ENCODE measurements at regions not wholly inside any gene's neighbourhood (a gene's known extent, or its start where the extent isn't known, plus 50 kb on each side); places are given as distances from the start of the nearest gene placed in this dataset.

- no peak for DNase-seq
- Mint-ChIP-seq H3K4me3 (no peak overlapping the region), H3K36me3 (ENCODE audit: low read depth) (no peaks in the 10 kb centered on the region), H3K4me1 (no peaks in the 10 kb centered on the region), H3K9me3 (no peaks in the 10 kb centered on the region), H3K27ac (no peak overlapping the region), H3K27me3 (no peaks in the 10 kb centered on the region)
- POLR2A ChIA-PET, result no interaction called here
- CTCF ChIA-PET, result interaction anchor here (0.5 to 1.5 kb wide), 2 partner anchors 22 to 810 kb away, joined by 3 to 4 read pairs; no protein-coding TSS in a partner anchor
These were observed 88.4 kb upstream of the PROX1 start for GRCh38 chr1:213899413-213899812.

DNA sequence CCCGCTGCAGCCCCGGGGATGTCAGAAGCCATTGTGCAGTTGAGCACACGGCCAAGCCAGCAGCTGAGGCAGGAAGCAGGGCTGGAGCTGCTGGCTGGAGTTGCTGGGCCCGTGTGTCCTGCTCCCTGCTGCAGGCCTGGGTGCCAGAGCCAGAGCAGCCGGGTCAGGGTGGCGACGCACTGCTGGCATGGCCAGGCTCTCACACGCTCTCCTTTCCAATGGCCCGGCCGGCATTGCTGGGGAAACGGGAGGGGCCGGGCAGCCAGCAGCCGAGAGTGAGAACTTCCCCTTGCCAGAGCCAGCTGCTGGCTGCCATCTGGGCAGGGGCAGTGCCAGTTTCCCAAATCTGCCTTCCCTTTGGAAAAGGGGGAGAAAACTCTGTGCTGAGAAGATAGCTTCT is 82.4 kb upstream of the PROX1 start:
- POLR2A ChIA-PET, result no interaction called here
- Mint-ChIP-seq H3K9me3 (no peaks in the 10 kb centered on the region), H3K27me3 (no peaks in the 10 kb centered on the region), H3K4me3 (no peak overlapping the region), H3K36me3 (ENCODE audit: low read depth) (no peaks in the 10 kb centered on the region), H3K27ac (no peak overlapping the region), H3K4me1 (no peaks in the 10 kb centered on the region)
- DNase-seq, result no peak
- CTCF ChIA-PET, result no interaction called here

DNA sequence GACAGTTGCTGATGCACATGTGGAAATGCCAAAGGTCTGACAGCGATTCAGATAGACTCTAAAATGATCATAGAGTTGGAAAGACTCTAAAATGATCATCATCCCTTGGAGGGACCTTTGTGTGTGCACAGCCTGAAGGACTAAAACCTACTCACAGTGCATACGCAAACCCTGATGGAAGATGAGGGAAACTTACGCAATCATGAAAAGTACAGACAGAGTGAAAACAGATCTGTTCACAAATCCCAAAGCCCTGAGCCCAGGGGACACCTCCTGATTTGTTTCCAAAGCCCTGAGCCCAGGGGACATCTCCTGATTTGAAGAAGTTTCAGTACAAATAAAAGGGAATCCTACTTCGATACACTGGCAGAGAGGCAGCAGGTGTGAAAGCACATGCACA is 79.3 kb upstream of the PROX1 start:
- POLR2A ChIA-PET, result no interaction called here
- no peaks in the 10 kb centered on the region for H3K27me3 Mint-ChIP-seq
- H3K4me3 Mint-ChIP-seq, result no peak overlapping the region
- H3K9me3 Mint-ChIP-seq, result no peaks in the 10 kb centered on the region
- no peak overlapping the region for H3K27ac Mint-ChIP-seq
- no peaks in the 10 kb centered on the region for H3K4me1 Mint-ChIP-seq
- DNase-seq, result no peak
- no peaks in the 10 kb centered on the region for H3K36me3 Mint-ChIP-seq (ENCODE audit: low read depth)
- CTCF ChIA-PET, result no interaction called here

GRCh38 chr1:213914392-213914791 is 73.4 kb upstream of the PROX1 start:
- no peak overlapping the region for H3K27ac Mint-ChIP-seq
- H3K9me3 Mint-ChIP-seq, result no peaks in the 10 kb centered on the region
- no peaks in the 10 kb centered on the region for H3K36me3 Mint-ChIP-seq (ENCODE audit: low read depth)
- H3K27me3 Mint-ChIP-seq, result no peaks in the 10 kb centered on the region
- CTCF ChIA-PET, result no interaction called here
- DNase-seq, result no peak
- H3K4me1 Mint-ChIP-seq, result peaks cover 6% of the 10 kb centered on the region
- H3K4me3 Mint-ChIP-seq, result no peak overlapping the region
- POLR2A ChIA-PET, result no interaction called here

DNA sequence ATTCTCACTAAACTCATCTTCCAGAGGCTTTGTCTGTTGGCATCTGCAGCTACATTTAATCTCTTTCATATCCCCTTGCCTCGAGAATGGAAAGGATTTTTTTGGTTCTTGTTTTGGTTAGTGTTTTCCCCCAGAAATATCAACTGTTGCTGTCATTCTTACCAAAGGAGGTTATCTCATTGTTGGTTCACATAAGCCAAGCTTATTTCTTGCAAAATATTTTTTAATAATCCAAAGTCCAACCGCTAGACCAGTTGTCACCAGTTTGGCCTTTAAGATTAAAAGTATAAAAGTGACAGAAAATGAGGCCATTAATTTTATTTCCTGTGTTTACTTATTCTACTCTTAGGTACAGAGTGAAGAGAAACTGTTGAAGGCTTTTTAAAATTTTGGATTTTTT is 66.5 kb upstream of the PROX1 start:
- ChIA-PET POLR2A (no interaction called here), CTCF (no interaction called here)
- H3K27ac Mint-ChIP-seq, result no peak overlapping the region
- H3K27me3 Mint-ChIP-seq, result no peaks in the 10 kb centered on the region
- no peak overlapping the region for H3K4me3 Mint-ChIP-seq
- H3K4me1 Mint-ChIP-seq, result no peaks in the 10 kb centered on the region
- no peaks in the 10 kb centered on the region for H3K9me3 Mint-ChIP-seq
- H3K36me3 Mint-ChIP-seq (ENCODE audit: low read depth), result no peaks in the 10 kb centered on the region
- no peak for DNase-seq

GRCh38 chr1:213921712-213922111 is 66.1 kb upstream of the PROX1 start:
- Mint-ChIP-seq H3K9me3 (no peaks in the 10 kb centered on the region), H3K27me3 (no peaks in the 10 kb centered on the region), H3K4me1 (no peaks in the 10 kb centered on the region), H3K27ac (no peak overlapping the region), H3K4me3 (no peak overlapping the region), H3K36me3 (ENCODE audit: low read depth) (no peaks in the 10 kb centered on the region)
- CTCF ChIA-PET, result no interaction called here
- DNase-seq, result no peak
- POLR2A ChIA-PET, result no interaction called here

DNA sequence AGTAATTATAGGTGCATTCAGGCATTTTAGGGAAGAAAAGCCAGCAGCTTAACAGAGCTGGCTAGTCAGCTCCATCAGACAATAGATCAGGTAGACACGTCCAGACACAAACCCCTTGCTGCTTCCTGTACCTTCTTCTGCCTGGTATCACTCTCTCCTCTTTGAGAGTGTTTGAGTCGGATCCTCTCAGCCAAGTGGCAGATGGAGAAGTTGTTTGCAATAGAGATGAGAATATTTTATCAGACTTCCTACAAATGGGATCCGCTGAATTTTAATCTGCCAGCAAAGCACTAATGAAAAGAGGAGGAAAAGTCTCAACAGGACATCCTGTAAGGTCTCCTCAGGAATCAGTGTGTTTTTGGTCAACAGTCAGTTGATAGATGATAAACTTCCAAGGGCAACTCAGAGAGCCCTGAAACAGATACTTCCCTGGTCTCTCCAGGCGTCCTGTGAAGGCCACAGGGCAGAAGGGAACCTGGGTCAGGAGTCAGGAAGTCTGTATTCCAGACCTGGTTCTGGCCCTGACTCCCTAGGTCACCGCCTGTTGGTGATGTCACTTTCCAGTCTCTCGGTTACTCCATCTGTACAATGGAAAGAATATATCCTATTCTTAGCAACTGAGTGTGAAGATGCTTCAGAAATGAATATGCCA is 62.1 kb upstream of the PROX1 start:
- ChIA-PET POLR2A (no interaction called here), CTCF (no interaction called here)
- DNase-seq, result no peak
- H3K36me3 Mint-ChIP-seq (ENCODE audit: low read depth), result no peaks in the 10 kb centered on the region
- no peaks in the 10 kb centered on the region for H3K4me1 Mint-ChIP-seq
- no peak overlapping the region for H3K27ac Mint-ChIP-seq
- H3K4me3 Mint-ChIP-seq, result no peak overlapping the region
- no peaks in the 10 kb centered on the region for H3K27me3 Mint-ChIP-seq
- no peaks in the 10 kb centered on the region for H3K9me3 Mint-ChIP-seq

DNA sequence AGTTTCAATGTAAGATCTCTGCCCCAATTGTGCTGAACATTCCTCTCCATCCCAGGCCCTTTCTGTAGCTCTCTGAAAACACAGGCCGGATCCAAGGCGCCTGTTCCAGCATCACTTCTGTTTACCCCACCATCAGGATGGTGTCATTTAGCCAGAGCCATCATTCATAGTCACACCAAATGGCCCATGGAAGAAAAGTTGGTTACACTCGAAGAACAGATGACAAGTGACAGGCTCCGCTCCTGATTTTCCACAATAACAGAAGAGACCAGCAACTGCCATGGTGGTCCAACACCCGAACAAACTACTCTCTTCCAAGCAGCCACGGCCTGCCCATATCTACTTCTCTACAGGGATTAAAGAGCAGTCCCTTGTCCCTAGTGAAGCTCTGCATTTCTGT is 59.9 kb upstream of the PROX1 start:
- ChIA-PET CTCF (no interaction called here), POLR2A (no interaction called here)
- DNase-seq, result no peak
- Mint-ChIP-seq H3K27ac (no peak overlapping the region), H3K36me3 (ENCODE audit: low read depth) (no peaks in the 10 kb centered on the region), H3K27me3 (no peaks in the 10 kb centered on the region), H3K4me1 (no peaks in the 10 kb centered on the region), H3K9me3 (no peaks in the 10 kb centered on the region), H3K4me3 (no peak overlapping the region)

DNA sequence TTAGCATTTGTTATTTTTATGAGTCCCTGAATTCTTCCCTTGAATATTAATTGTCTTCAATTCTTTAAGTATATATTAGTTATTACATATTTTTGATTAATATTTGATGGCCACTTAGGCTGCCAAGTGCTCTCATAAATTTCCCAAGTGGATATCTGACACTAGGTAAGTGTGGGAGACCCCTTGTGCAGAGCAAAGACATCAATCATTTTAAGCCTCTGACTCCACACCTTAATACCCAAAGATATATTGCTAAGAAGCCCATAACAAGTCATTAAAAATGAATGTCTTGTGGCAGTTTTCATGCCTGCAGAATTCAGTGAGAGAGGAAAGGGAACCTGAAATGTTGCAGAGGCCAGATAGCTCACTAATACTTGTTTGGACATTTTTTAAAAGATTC is 58.4 kb upstream of the PROX1 start:
- CTCF ChIA-PET, result interaction anchor here (0.6 kb wide), 1 partner anchor 194 kb away, joined by 4 read pairs; no protein-coding TSS in a partner anchor
- Mint-ChIP-seq H3K36me3 (ENCODE audit: low read depth) (no peaks in the 10 kb centered on the region), H3K9me3 (no peaks in the 10 kb centered on the region), H3K27ac (no peak overlapping the region), H3K4me1 (no peaks in the 10 kb centered on the region), H3K27me3 (no peaks in the 10 kb centered on the region), H3K4me3 (no peak overlapping the region)
- no peak for DNase-seq
- POLR2A ChIA-PET, result no interaction called here

DNA sequence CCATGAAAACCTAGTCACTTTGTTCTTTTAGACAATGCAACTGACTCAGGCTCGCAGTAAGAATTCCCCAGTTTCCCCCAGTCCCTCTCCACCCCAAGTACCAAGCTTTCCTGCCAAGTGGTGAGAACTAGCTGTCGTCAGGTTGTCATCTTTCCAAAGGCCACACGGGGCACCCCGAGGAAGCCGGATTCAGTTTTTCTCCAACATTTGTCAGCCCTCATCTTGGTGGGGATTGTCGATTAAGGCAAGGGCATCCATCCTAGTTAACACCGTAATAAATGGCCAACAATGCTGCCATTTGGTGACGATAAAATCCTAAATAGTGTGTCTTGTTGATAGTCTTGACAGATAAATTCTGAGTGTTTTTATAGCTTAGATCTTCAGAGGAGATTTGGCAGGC is 55.9 kb upstream of the PROX1 start:
- POLR2A ChIA-PET, result no interaction called here

GRCh38 chr1:213933336-213933735 is 54.4 kb upstream of the PROX1 start:
- no peaks in the 10 kb centered on the region for H3K36me3 Mint-ChIP-seq (ENCODE audit: low read depth)
- no peaks in the 10 kb centered on the region for H3K9me3 Mint-ChIP-seq
- ChIA-PET CTCF (no interaction called here), POLR2A (no interaction called here)
- no peak for DNase-seq
- no peak overlapping the region for H3K4me3 Mint-ChIP-seq
- H3K4me1 Mint-ChIP-seq, result no peaks in the 10 kb centered on the region
- H3K27ac Mint-ChIP-seq, result no peak overlapping the region
- no peaks in the 10 kb centered on the region for H3K27me3 Mint-ChIP-seq

More for the DNA sequence above, 55.9 kb upstream of the PROX1 start:
- no peaks in the 10 kb centered on the region for H3K27me3 Mint-ChIP-seq
- CTCF ChIA-PET, result no interaction called here
- H3K4me3 Mint-ChIP-seq, result no peak overlapping the region
- no peaks in the 10 kb centered on the region for H3K9me3 Mint-ChIP-seq
- no peak overlapping the region for H3K27ac Mint-ChIP-seq
- no peaks in the 10 kb centered on the region for H3K36me3 Mint-ChIP-seq (ENCODE audit: low read depth)
- no peaks in the 10 kb centered on the region for H3K4me1 Mint-ChIP-seq
- DNase-seq, result no peak

DNA sequence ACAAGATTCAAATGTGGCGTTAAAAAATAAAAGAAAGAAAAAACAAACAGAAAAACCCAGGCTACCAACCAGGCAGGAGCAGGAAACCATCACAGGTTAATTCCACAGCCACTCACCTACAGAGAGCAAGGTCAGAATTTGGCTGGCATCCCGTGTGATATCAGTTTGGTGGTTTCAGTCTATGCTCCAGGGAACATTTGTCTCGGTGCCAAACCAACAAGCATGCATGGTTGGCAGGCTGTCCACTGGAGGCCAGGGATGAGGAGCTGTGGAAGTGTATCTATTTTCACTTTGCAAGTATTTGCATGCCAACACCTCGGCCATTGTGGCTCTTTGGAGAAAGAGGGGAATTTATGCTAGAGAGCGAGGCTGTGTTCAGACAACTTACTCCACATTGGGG is 53.1 kb upstream of the PROX1 start:
- no peaks in the 10 kb centered on the region for H3K4me1 Mint-ChIP-seq
- H3K27me3 Mint-ChIP-seq, result no peaks in the 10 kb centered on the region

DNA sequence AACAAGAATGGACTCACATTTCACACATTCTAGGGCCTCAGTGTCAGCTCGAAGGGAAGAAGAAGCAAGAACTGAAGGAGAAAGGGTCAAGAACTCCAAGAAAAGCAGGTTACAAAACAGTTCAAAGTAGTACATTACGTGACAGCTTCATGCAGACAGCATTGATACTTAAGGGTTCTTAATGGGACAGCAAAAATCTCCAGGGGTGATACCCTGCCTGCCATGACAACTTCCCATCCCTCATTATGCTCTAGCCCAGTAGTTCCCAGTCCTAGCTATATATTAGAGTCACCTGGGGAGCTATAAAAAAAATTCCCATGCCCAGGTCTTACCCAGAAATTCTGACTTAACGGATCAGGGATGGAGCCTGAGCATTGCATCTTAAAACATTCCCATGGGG is 51.2 kb upstream of the PROX1 start:
- H3K4me1 Mint-ChIP-seq, result no peaks in the 10 kb centered on the region
- no peak for DNase-seq
- H3K36me3 Mint-ChIP-seq (ENCODE audit: low read depth), result no peaks in the 10 kb centered on the region
- CTCF ChIA-PET, result no interaction called here
- H3K27ac Mint-ChIP-seq, result no peak overlapping the region
- no peaks in the 10 kb centered on the region for H3K27me3 Mint-ChIP-seq
- POLR2A ChIA-PET, result no interaction called here
- H3K9me3 Mint-ChIP-seq, result no peaks in the 10 kb centered on the region
- H3K4me3 Mint-ChIP-seq, result no peak overlapping the region

More for the DNA sequence above, 53.1 kb upstream of the PROX1 start:
- POLR2A ChIA-PET, result no interaction called here
- no peak overlapping the region for H3K27ac Mint-ChIP-seq
- no peaks in the 10 kb centered on the region for H3K9me3 Mint-ChIP-seq
- DNase-seq, result no peak
- H3K4me3 Mint-ChIP-seq, result no peak overlapping the region
- CTCF ChIA-PET, result no interaction called here
- H3K36me3 Mint-ChIP-seq (ENCODE audit: low read depth), result no peaks in the 10 kb centered on the region

Measured in activated CD4-positive, alpha-beta T cell treated with anti-CD3 and anti-CD28 coated beads, Interleukin-2, amount 10 ng/mL, durations not matched to agents 7 days and 5 days (primary cell).